ENCODE measurements at regions not wholly inside any gene's neighbourhood (a gene's known extent, or its start where the extent isn't known, plus 50 kb on each side); places are given as distances from the start of the nearest gene placed in this dataset.

GRCh38 chr4:188532751-188533150, 393.5 kb downstream of the TRIML1 start:
- H3K9me3 ChIP-seq = no peaks in the 10 kb centered on the region
- no peaks in the 10 kb centered on the region for H3K36me3 ChIP-seq (ENCODE audit: control insufficient read depth in 2 of 2, extremely low read depth in 1 of 2, insufficient read depth in 1 of 2, low read length in 1 of 2)
- ChIA-PET CTCF (no interaction called here), POLR2A (no interaction called here)
- H3K27me3 Mint-ChIP-seq = no peaks in the 10 kb centered on the region
- no peaks in the 10 kb centered on the region for H3K4me1 ChIP-seq (ENCODE audit: control insufficient read depth in 1 of 2, extremely low read depth in 1 of 2, insufficient read depth in 2 of 2, low read length in 2 of 2)
- no peak for DNase-seq
- H3K4me3 Mint-ChIP-seq = no peak overlapping the region
- no peak overlapping the region for H3K27ac Mint-ChIP-seq
- no peaks in the 10 kb centered on the region for H3K36me3 Mint-ChIP-seq
- H3K4me1 Mint-ChIP-seq = no peaks in the 10 kb centered on the region
- ATAC-seq (replicated peaks in 1 of 4) = no peak
- no peaks in the 10 kb centered on the region for H3K27me3 ChIP-seq (replicated peaks in 1 of 2; ENCODE audit: control insufficient read depth in 2 of 2, extremely low read depth in 1 of 2, insufficient read depth in 2 of 2, low read length in 1 of 2)
- no peak overlapping the region for H3K27ac ChIP-seq (ENCODE audit: low read length)
- H3K9me3 Mint-ChIP-seq = peaks cover 15 to 24% (median 19%) of the 10 kb centered on the region in 3 donors
- 69% methylated on average over 9 of the region's 10 CpGs for WGBS (ENCODE audit: insufficient coverage)
- H3K4me3 ChIP-seq (ENCODE audit: control insufficient read depth in 1 of 2, extremely low read depth in 1 of 2, low read length in 1 of 2) = no peak overlapping the region

- no peaks in the 10 kb centered on the region for H3K4me1 Mint-ChIP-seq
- peaks cover 15 to 33% (median 26%) of the 10 kb centered on the region in 3 donors for H3K9me3 Mint-ChIP-seq
Observed at GRCh38 chr4:188534297-188534696, 395.1 kb downstream of the TRIML1 start.

GRCh38 chr4:188534917-188535316, 395.7 kb downstream of the TRIML1 start:
- POLR2A ChIA-PET = interaction anchor here in 1 of 2 donors (0.6 kb wide), 1 partner anchor 264 kb away, joined by 3 read pairs; no protein-coding TSS in a partner anchor
- no peaks in the 10 kb centered on the region for H3K36me3 Mint-ChIP-seq

More at GRCh38 chr4:188534297-188534696, 395.1 kb downstream of the TRIML1 start:
- Mint-ChIP-seq H3K4me3 (no peak overlapping the region), H3K36me3 (no peaks in the 10 kb centered on the region), H3K27me3 (no peaks in the 10 kb centered on the region), H3K27ac (no peak overlapping the region)
- Histone ChIP-seq H3K4me3 (ENCODE audit: control insufficient read depth in 1 of 2, extremely low read depth in 1 of 2, low read length in 1 of 2) (no peak overlapping the region), H3K9me3 (no peaks in the 10 kb centered on the region), H3K27me3 (replicated peaks in 1 of 2; ENCODE audit: control insufficient read depth in 2 of 2, extremely low read depth in 1 of 2, insufficient read depth in 2 of 2, low read length in 1 of 2) (no peaks in the 10 kb centered on the region), H3K4me1 (ENCODE audit: control insufficient read depth in 1 of 2, extremely low read depth in 1 of 2, insufficient read depth in 2 of 2, low read length in 2 of 2) (no peaks in the 10 kb centered on the region), H3K27ac (ENCODE audit: low read length) (no peak overlapping the region), H3K36me3 (ENCODE audit: control insufficient read depth in 2 of 2, extremely low read depth in 1 of 2, insufficient read depth in 1 of 2, low read length in 1 of 2) (no peaks in the 10 kb centered on the region)
- 60% methylated on average over 3 of the region's 4 CpGs for WGBS (ENCODE audit: insufficient coverage)
- CTCF ChIA-PET = no interaction called here
- POLR2A ChIA-PET = no interaction called here
- ATAC-seq (replicated peaks in 1 of 4) (no peak), DNase-seq (no peak)

GRCh38 chr4:188536826-188537225, 397.6 kb downstream of the TRIML1 start:
- Mint-ChIP-seq H3K27me3 (no peaks in the 10 kb centered on the region), H3K9me3 (peaks cover 11 to 33% (median 20%) of the 10 kb centered on the region in 3 donors), H3K36me3 (no peaks in the 10 kb centered on the region), H3K4me1 (no peaks in the 10 kb centered on the region), H3K27ac (no peak overlapping the region), H3K4me3 (no peak overlapping the region)
- H3K36me3 ChIP-seq (ENCODE audit: control insufficient read depth in 2 of 2, extremely low read depth in 1 of 2, insufficient read depth in 1 of 2, low read length in 1 of 2) = no peaks in the 10 kb centered on the region
- no peak overlapping the region for H3K27ac ChIP-seq (ENCODE audit: low read length)
- ATAC-seq (replicated peaks in 1 of 4) (no peak), DNase-seq (no peak)
- no peaks in the 10 kb centered on the region for H3K27me3 ChIP-seq (replicated peaks in 1 of 2; ENCODE audit: control insufficient read depth in 2 of 2, extremely low read depth in 1 of 2, insufficient read depth in 2 of 2, low read length in 1 of 2)
- no peaks in the 10 kb centered on the region for H3K9me3 ChIP-seq
- H3K4me3 ChIP-seq (ENCODE audit: control insufficient read depth in 1 of 2, extremely low read depth in 1 of 2, low read length in 1 of 2) = no peak overlapping the region
- ChIA-PET POLR2A (no interaction called here), CTCF (no interaction called here)
- no peaks in the 10 kb centered on the region for H3K4me1 ChIP-seq (ENCODE audit: control insufficient read depth in 1 of 2, extremely low read depth in 1 of 2, insufficient read depth in 2 of 2, low read length in 2 of 2)
- WGBS (ENCODE audit: insufficient coverage) = no CpG with 5 or more reads among the region's 10 CpGs

More at GRCh38 chr4:188534917-188535316, 395.7 kb downstream of the TRIML1 start:
- no peak overlapping the region for H3K4me3 Mint-ChIP-seq
- no peaks in the 10 kb centered on the region for H3K4me1 ChIP-seq (ENCODE audit: control insufficient read depth in 1 of 2, extremely low read depth in 1 of 2, insufficient read depth in 2 of 2, low read length in 2 of 2)
- no peak for DNase-seq
- no peaks in the 10 kb centered on the region for H3K4me1 Mint-ChIP-seq
- H3K9me3 ChIP-seq = no peaks in the 10 kb centered on the region
- peaks cover 15 to 39% (median 26%) of the 10 kb centered on the region in 3 donors for H3K9me3 Mint-ChIP-seq
- no CpG with 5 or more reads among the region's 6 CpGs for WGBS (ENCODE audit: insufficient coverage)
- H3K27me3 Mint-ChIP-seq = no peaks in the 10 kb centered on the region
- no peak overlapping the region for H3K27ac Mint-ChIP-seq
- ATAC-seq (replicated peaks in 1 of 4) = no peak
- H3K4me3 ChIP-seq (ENCODE audit: control insufficient read depth in 1 of 2, extremely low read depth in 1 of 2, low read length in 1 of 2) = no peak overlapping the region
- H3K27ac ChIP-seq (ENCODE audit: low read length) = no peak overlapping the region
- H3K27me3 ChIP-seq (replicated peaks in 1 of 2; ENCODE audit: control insufficient read depth in 2 of 2, extremely low read depth in 1 of 2, insufficient read depth in 2 of 2, low read length in 1 of 2) = no peaks in the 10 kb centered on the region
- no peaks in the 10 kb centered on the region for H3K36me3 ChIP-seq (ENCODE audit: control insufficient read depth in 2 of 2, extremely low read depth in 1 of 2, insufficient read depth in 1 of 2, low read length in 1 of 2)
- CTCF ChIA-PET = no interaction called here

- Mint-ChIP-seq H3K4me3 (no peak overlapping the region), H3K36me3 (no peaks in the 10 kb centered on the region), H3K27ac (no peak overlapping the region), H3K4me1 (no peaks in the 10 kb centered on the region), H3K9me3 (peaks cover 13 to 26% (median 17%) of the 10 kb centered on the region in 3 donors), H3K27me3 (no peaks in the 10 kb centered on the region)
- Histone ChIP-seq H3K4me3 (ENCODE audit: control insufficient read depth in 1 of 2, extremely low read depth in 1 of 2, low read length in 1 of 2) (no peak overlapping the region), H3K9me3 (no peaks in the 10 kb centered on the region), H3K36me3 (ENCODE audit: control insufficient read depth in 2 of 2, extremely low read depth in 1 of 2, insufficient read depth in 1 of 2, low read length in 1 of 2) (no peaks in the 10 kb centered on the region), H3K27ac (ENCODE audit: low read length) (no peak overlapping the region), H3K27me3 (replicated peaks in 1 of 2; ENCODE audit: control insufficient read depth in 2 of 2, extremely low read depth in 1 of 2, insufficient read depth in 2 of 2, low read length in 1 of 2) (no peaks in the 10 kb centered on the region), H3K4me1 (ENCODE audit: control insufficient read depth in 1 of 2, extremely low read depth in 1 of 2, insufficient read depth in 2 of 2, low read length in 2 of 2) (no peaks in the 10 kb centered on the region)
- ChIA-PET POLR2A (no interaction called here), CTCF (no interaction called here)
- 62% methylated on average over 6 of the region's 10 CpGs for WGBS (ENCODE audit: insufficient coverage)
- no peak for ATAC-seq (replicated peaks in 1 of 4)
- DNase-seq = no peak
Observed at GRCh38 chr4:188550296-188550695, 411.1 kb downstream of the TRIML1 start.

GRCh38 chr4:188551156-188551555, 411.9 kb downstream of the TRIML1 start:
- Histone ChIP-seq H3K27me3 (replicated peaks in 1 of 2; ENCODE audit: control insufficient read depth in 2 of 2, extremely low read depth in 1 of 2, insufficient read depth in 2 of 2, low read length in 1 of 2) (no peaks in the 10 kb centered on the region), H3K4me1 (ENCODE audit: control insufficient read depth in 1 of 2, extremely low read depth in 1 of 2, insufficient read depth in 2 of 2, low read length in 2 of 2) (no peaks in the 10 kb centered on the region), H3K36me3 (ENCODE audit: control insufficient read depth in 2 of 2, extremely low read depth in 1 of 2, insufficient read depth in 1 of 2, low read length in 1 of 2) (no peaks in the 10 kb centered on the region), H3K4me3 (ENCODE audit: control insufficient read depth in 1 of 2, extremely low read depth in 1 of 2, low read length in 1 of 2) (no peak overlapping the region), H3K27ac (ENCODE audit: low read length) (no peak overlapping the region), H3K9me3 (no peaks in the 10 kb centered on the region)
- ATAC-seq (replicated peaks in 1 of 4) (no peak), DNase-seq (no peak)
- POLR2A ChIA-PET = no interaction called here
- no peak overlapping the region for H3K27ac Mint-ChIP-seq
- H3K9me3 Mint-ChIP-seq = peaks cover 16 to 27% (median 19%) of the 10 kb centered on the region in 3 donors
- H3K4me3 Mint-ChIP-seq = no peak overlapping the region
- CTCF ChIA-PET = no interaction called here
- no peaks in the 10 kb centered on the region for H3K27me3 Mint-ChIP-seq
- WGBS (ENCODE audit: insufficient coverage) = 75% methylated on average over 1 of the region's 6 CpGs
- H3K36me3 Mint-ChIP-seq = no peaks in the 10 kb centered on the region
- H3K4me1 Mint-ChIP-seq = no peaks in the 10 kb centered on the region

GRCh38 chr4:188552741-188553275, 413.6 kb downstream of the TRIML1 start:
- no peaks in the 10 kb centered on the region for H3K36me3 Mint-ChIP-seq
- POLR2A ChIA-PET = interaction anchor here in 1 of 2 donors (0.5 kb wide), 1 partner anchor 930 kb away, joined by 3 read pairs; no protein-coding TSS in a partner anchor
- no peak overlapping the region for H3K4me3 Mint-ChIP-seq
- no peaks in the 10 kb centered on the region for H3K9me3 ChIP-seq
- ATAC-seq (replicated peaks in 1 of 4) (no peak), DNase-seq (no peak)
- no peaks in the 10 kb centered on the region for H3K4me1 ChIP-seq (ENCODE audit: control insufficient read depth in 1 of 2, extremely low read depth in 1 of 2, insufficient read depth in 2 of 2, low read length in 2 of 2)
- H3K27ac ChIP-seq (ENCODE audit: low read length) = no peak overlapping the region
- no peak overlapping the region for H3K27ac Mint-ChIP-seq
- H3K9me3 Mint-ChIP-seq = peaks cover 18 to 27% (median 19%) of the 10 kb centered on the region in 3 donors
- no peaks in the 10 kb centered on the region for H3K36me3 ChIP-seq (ENCODE audit: control insufficient read depth in 2 of 2, extremely low read depth in 1 of 2, insufficient read depth in 1 of 2, low read length in 1 of 2)
- no peaks in the 10 kb centered on the region for H3K4me1 Mint-ChIP-seq
- no peaks in the 10 kb centered on the region for H3K27me3 ChIP-seq (replicated peaks in 1 of 2; ENCODE audit: control insufficient read depth in 2 of 2, extremely low read depth in 1 of 2, insufficient read depth in 2 of 2, low read length in 1 of 2)
- CTCF ChIA-PET = no interaction called here
- no peaks in the 10 kb centered on the region for H3K27me3 Mint-ChIP-seq
- no CpG with 5 or more reads among the region's 2 CpGs for WGBS (ENCODE audit: insufficient coverage)
- H3K4me3 ChIP-seq (ENCODE audit: control insufficient read depth in 1 of 2, extremely low read depth in 1 of 2, low read length in 1 of 2) = no peak overlapping the region

All from T-cell (primary cell).